ENCODE measurements at regions not wholly inside any gene's neighbourhood (a gene's known extent, or its start where the extent isn't known, plus 50 kb on each side); places are given as distances from the start of the nearest gene placed in this dataset.
A peak's percentile ranks its signal among the peaks of the same experiment; 100 is the strongest.

- TF ChIP-seq ZNF778 (CRISPR knock-in tag; IDR thresholded peaks at IDR 0.05) (no peak), SAFB (IDR thresholded peaks at IDR 0.05; ENCODE audit: borderline replicate concordance, low read depth, low read length) (no peak), ARID2 (IDR thresholded peaks at IDR 0.05) (0 out of 2 replicates have a peak, but pooled peaks have one; percentile 44), NFIX (CRISPR knock-in tag; IDR thresholded peaks at IDR 0.05; ENCODE audit: low read depth) (no peak), KLF10 (CRISPR knock-in tag; IDR thresholded peaks at IDR 0.05) (no peak), SIRT6 (IDR thresholded peaks at IDR 0.05; ENCODE audit: low read depth, low read length) (no peak), SMARCA4 (IDR thresholded peaks at IDR 0.05) (peak; percentile 86), ZNF232 (CRISPR knock-in tag; IDR thresholded peaks at IDR 0.05) (no peak), KDM1A (IDR thresholded peaks at IDR 0.05) (peak; percentile 66 to 78), EWSR1 (IDR thresholded peaks at IDR 0.05; ENCODE audit: borderline replicate concordance, low read depth, partially characterized antibody) (no peak), IRF9 (tag; IDR thresholded peaks at IDR 0.05) (peak; percentile 48; the same call in 1 of the 2 replicates), MAZ (CRISPR knock-in tag; conservative IDR thresholded peaks at IDR 0.05 in 1 of 2, IDR thresholded peaks at IDR 0.05 in 1 of 2) (0 out of 4 replicates have a peak, but pooled peaks of 1 of the 2 experiments have one; percentile 21), U2AF2 (optimal IDR thresholded peaks at IDR 0.05; ENCODE audit: low read depth, low read length) (no peak), E2F8 (IDR thresholded peaks at IDR 0.05; ENCODE audit: low read depth, partially characterized antibody) (peak; percentile 77), RBM34 (IDR thresholded peaks at IDR 0.05; ENCODE audit: borderline replicate concordance, insufficient read depth, low read length) (no peak), RFX7 (CRISPR knock-in tag; IDR thresholded peaks at IDR 0.05) (no peak), NFYB (IDR thresholded peaks at IDR 0.05; ENCODE audit: extremely low read depth, insufficient read length) (no peak), EGR1 (conservative IDR thresholded peaks at IDR 0.05) (no peak), HDAC6 (IDR thresholded peaks at IDR 0.05; ENCODE audit: low read depth, low read length) (no peak)
- TF ChIP-seq, protein P1, sequence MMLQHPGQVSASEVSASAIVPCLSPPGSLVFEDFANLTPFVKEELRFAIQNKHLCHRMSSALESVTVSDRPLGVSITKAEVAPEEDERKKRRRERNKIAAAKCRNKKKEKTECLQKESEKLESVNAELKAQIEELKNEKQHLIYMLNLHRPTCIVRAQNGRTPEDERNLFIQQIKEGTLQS (IDR thresholded peaks at IDR 0.05), result peak; percentile 95
- TF ChIP-seq, protein P1 (CRISPR knock-in tag; conservative IDR thresholded peaks at IDR 0.05), result no peak
- TF ChIP-seq, protein P2, sequence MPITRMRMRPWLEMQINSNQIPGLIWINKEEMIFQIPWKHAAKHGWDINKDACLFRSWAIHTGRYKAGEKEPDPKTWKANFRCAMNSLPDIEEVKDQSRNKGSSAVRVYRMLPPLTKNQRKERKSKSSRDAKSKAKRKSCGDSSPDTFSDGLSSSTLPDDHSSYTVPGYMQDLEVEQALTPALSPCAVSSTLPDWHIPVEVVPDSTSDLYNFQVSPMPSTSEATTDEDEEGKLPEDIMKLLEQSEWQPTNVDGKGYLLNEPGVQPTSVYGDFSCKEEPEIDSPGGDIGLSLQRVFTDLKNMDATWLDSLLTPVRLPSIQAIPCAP (CRISPR knock-in tag; IDR thresholded peaks at IDR 0.05; ENCODE audit: borderline replicate concordance), result no peak
Measured at GRCh38 chr10:45495438-45496152, 121.6 kb downstream of the ALOX5 start (continued).

Data from K562 (cell line).